OCI-LY1 (cell line): ENCODE measurements at regions not wholly inside any gene's neighbourhood (a gene's known extent, or its start where the extent isn't known, plus 50 kb on each side); places are given as distances from the start of the nearest gene placed in this dataset.

Source experiments
- CTCF ChIP-seq: fragments of 200-600 bp; sonication (generic), shearing (Covaris generic); IDR thresholded peaks from 2 replicates; pipeline ENCODE4 v1.5.1; 2017; ENCODE audit warnings: mild to moderate bottlenecking, antibody characterized with exemption, low read length, moderate library complexity, mixed read lengths
- EZH2 ChIP-seq: fragments of 200-600 bp; sonication (generic), shearing (Covaris generic); IDR thresholded peaks from 2 replicates; pipeline ENCODE4 v1.8.0; 2017; ENCODE audit warnings: borderline replicate concordance, mixed run types, mild to moderate bottlenecking, antibody characterized with exemption, low read length, moderate library complexity, mixed read lengths

- no peak for TF ChIP-seq EZH2
- TF ChIP-seq CTCF: no peak
These were observed 163.0 kb upstream of the FOXG1 start for GRCh38 chr14:28603606-28604005.
